ENCODE measurements at regions not wholly inside any gene's neighbourhood (a gene's known extent, or its start where the extent isn't known, plus 50 kb on each side); places are given as distances from the start of the nearest gene placed in this dataset.

GRCh38 chr14:38718519-38718918 is 384.5 kb downstream of the SEC23A start:
- H2AFZ ChIP-seq (ENCODE audit: insufficient read depth, low read depth, low read length, poor library complexity, severe bottlenecking) = no peak overlapping the region
- Mint-ChIP-seq H3K27me3 (ENCODE audit: low read depth in 3 of 3) (no peaks in the 10 kb centered on the region), H3K4me1 (no peaks in the 10 kb centered on the region), H3K36me3 (no peaks in the 10 kb centered on the region), H3K9me3 (peaks cover 0 to 2% (median 0%) of the 10 kb centered on the region in 7 donors), H3K4me3 (no peak overlapping the region), H3K27ac (no peak overlapping the region)
- no peaks in the 10 kb centered on the region for H4K20me1 ChIP-seq (ENCODE audit: insufficient read depth, low read length)
- WGBS (ENCODE audit: insufficient coverage) = 76% methylated on average over 2 of the region's 2 CpGs
- H3K4me2 ChIP-seq (replicated peaks; ENCODE audit: extremely low read depth, low read length, poor library complexity, severe bottlenecking) = no peak overlapping the region
- H3K4me1 ChIP-seq (ENCODE audit: control insufficient read depth in 1 of 2, insufficient read depth in 2 of 2, low read length in 2 of 2) = no peaks in the 10 kb centered on the region
- no peak for TF ChIP-seq CTCF (IDR thresholded peaks at IDR 0.05)
- H3K27ac ChIP-seq (ENCODE audit: low read depth in 1 of 2, low read length in 2 of 2) = no peak overlapping the region
- intact Hi-C loops (cut with micrococcal nuclease) = no loop called here
- H3K27me3 ChIP-seq (ENCODE audit: control insufficient read depth in 2 of 2, insufficient read depth in 2 of 2, low read length in 2 of 2) = no peaks in the 10 kb centered on the region
- no peaks in the 10 kb centered on the region for H3K79me2 ChIP-seq (ENCODE audit: insufficient read depth, low read length)
- H3K9me3 ChIP-seq (replicated peaks in 1 of 2; ENCODE audit: control insufficient read depth in 1 of 2, insufficient read depth in 1 of 2, low read length in 2 of 2) = no peaks in the 10 kb centered on the region
- DNase-seq = no peak
- no peaks in the 10 kb centered on the region for H3K36me3 ChIP-seq (replicated peaks in 1 of 2; ENCODE audit: control insufficient read depth in 1 of 2, insufficient read depth in 2 of 2, low read length in 2 of 2)
- no peak overlapping the region for H3K9ac ChIP-seq (ENCODE audit: insufficient read depth, low read length, poor library complexity, severe bottlenecking)
- no peak overlapping the region for H3K4me3 ChIP-seq (replicated peaks in 1 of 3; ENCODE audit: low read depth in 2 of 3, low read length in 3 of 3)

DNA sequence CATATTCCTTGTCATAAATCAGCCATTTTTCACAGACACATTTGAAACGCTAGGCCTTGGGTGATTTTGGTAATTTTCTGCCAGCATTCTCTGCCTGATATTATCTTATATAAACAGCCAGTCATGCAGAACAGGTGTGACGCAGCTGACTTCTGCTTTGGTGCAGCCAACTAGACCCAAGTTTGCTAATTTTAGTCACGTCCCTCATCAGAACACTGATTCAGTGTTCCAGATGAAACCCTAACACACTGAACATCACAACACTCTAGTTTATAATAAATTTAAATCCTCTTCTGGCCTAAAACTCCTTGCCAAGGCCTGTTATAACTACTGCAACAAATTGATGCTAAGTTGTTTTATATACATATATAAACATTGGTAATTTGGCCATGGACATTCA is 386.1 kb downstream of the SEC23A start:
- Histone ChIP-seq H3K4me2 (replicated peaks; ENCODE audit: extremely low read depth, low read length, poor library complexity, severe bottlenecking) (no peak overlapping the region), H3K9ac (ENCODE audit: insufficient read depth, low read length, poor library complexity, severe bottlenecking) (no peak overlapping the region), H3K79me2 (ENCODE audit: insufficient read depth, low read length) (no peaks in the 10 kb centered on the region), H3K36me3 (replicated peaks in 1 of 2; ENCODE audit: control insufficient read depth in 1 of 2, insufficient read depth in 2 of 2, low read length in 2 of 2) (no peaks in the 10 kb centered on the region), H3K4me1 (ENCODE audit: control insufficient read depth in 1 of 2, insufficient read depth in 2 of 2, low read length in 2 of 2) (no peaks in the 10 kb centered on the region), H2AFZ (ENCODE audit: insufficient read depth, low read depth, low read length, poor library complexity, severe bottlenecking) (no peak overlapping the region), H3K27ac (ENCODE audit: low read depth in 1 of 2, low read length in 2 of 2) (no peak overlapping the region), H4K20me1 (ENCODE audit: insufficient read depth, low read length) (no peaks in the 10 kb centered on the region), H3K9me3 (replicated peaks in 1 of 2; ENCODE audit: control insufficient read depth in 1 of 2, insufficient read depth in 1 of 2, low read length in 2 of 2) (no peaks in the 10 kb centered on the region), H3K27me3 (ENCODE audit: control insufficient read depth in 2 of 2, insufficient read depth in 2 of 2, low read length in 2 of 2) (no peaks in the 10 kb centered on the region), H3K4me3 (replicated peaks in 1 of 3; ENCODE audit: low read depth in 2 of 3, low read length in 3 of 3) (no peak overlapping the region)
- TF ChIP-seq CTCF (IDR thresholded peaks at IDR 0.05) = no peak
- Mint-ChIP-seq H3K4me3 (no peak overlapping the region), H3K27ac (no peak overlapping the region), H3K27me3 (ENCODE audit: low read depth in 3 of 3) (peaks cover 0 to 1% (median 0%) of the 10 kb centered on the region in 3 donors), H3K9me3 (peaks cover 0 to 6% (median 2%) of the 10 kb centered on the region in 7 donors), H3K4me1 (no peaks in the 10 kb centered on the region), H3K36me3 (no peaks in the 10 kb centered on the region)
- DNase-seq = no peak
- intact Hi-C loops (cut with micrococcal nuclease) = no loop called here
- 49% methylated on average over 3 of the region's 3 CpGs for WGBS (ENCODE audit: insufficient coverage)
